ENCODE measurements at regions not wholly inside any gene's neighbourhood (a gene's known extent, or its start where the extent isn't known, plus 50 kb on each side); places are given as distances from the start of the nearest gene placed in this dataset.
"Not testable (repeated sequence)": the region's sequence is repeated elsewhere in the genome, so short reads cannot be mapped to it uniquely, and the experiment has no call there.

- not testable (repeated sequence) for DNase-seq
Measured at GRCh38 chr1:83342995-83343394, 655.9 kb downstream of the TTLL7 start.

DNA sequence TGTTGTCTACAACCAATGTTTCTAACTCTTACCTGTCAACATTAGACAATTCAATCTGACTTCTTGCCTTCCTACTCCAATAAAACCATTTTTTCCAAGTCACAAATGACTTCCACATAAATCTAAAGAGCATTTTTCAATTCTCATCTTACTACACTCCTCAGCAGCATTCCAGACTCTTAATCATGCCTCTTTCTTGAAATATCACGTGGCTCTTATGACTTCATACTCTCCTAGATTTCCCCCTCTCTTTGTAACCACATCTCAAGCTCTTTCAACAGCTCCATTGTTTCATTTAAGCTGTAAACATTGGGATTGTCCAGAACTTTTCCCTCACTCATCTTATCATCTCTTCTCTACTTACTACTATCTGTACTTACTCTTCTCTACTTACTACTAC, 666.6 kb downstream of the TTLL7 start:
- DNase-seq: not testable (repeated sequence)

- DNase-seq: no peak
Measured at GRCh38 chr1:83318366-83318765, 680.6 kb downstream of the TTLL7 start.

DNA sequence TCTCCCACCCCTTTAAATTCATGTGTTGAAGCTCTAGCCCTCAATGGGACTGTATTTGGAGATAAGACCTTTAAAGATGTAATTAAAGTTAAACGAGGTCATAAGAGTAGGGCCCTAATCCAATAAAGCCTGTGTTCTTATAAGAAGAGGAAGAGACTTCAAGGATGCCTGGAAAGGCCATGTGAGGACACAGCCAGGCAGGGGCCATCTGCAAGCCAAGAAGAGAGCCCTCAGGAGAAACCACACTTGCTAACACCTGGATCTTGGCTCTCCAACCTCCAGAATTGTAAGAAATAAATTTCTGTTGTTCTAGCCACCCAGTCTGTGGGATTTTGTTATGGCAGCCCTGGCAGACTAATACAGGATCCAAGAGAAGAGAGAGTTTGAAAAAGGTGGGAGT, 683.5 kb downstream of the TTLL7 start:
- DNase-seq: not testable (repeated sequence)

DNA sequence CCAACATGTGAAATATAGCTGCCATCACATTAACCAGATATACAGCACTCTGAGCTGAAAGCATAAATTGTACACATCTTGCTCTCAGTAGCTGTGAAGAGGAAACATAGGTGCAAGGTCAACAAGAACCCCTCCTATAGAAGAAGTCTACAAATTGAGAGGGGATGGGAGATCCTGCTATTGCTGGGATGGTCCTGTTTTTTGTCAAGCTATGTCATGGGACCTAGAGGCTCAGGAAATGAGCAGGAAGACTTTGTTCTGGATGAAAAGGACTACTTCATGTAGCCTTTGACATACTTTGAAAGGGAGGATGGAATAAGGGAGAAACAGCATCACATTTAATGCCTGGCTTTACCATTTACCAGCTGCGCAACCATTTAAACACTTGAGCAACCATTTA, 688.8 kb downstream of the TTLL7 start:
- not testable (repeated sequence) for DNase-seq

DNA sequence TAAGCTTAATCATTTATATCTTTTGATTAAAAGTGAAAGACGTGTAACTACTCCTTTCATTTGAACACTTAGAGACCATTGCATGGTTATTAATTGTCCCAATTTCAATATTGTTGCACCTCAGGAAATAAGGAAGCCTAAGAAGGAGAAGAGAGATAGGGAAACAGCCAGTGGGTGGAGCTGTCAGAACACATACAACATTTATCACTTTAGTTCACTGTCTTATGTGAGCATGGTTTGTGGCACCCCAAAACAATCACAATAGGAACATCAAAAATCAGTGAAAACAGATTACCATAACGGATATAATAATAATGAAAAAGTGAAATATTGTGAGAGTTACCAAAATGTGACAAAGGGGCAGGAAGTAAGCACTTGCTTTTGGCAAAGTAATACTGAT, 689.9 kb downstream of the TTLL7 start:
- not testable (repeated sequence) for DNase-seq

DNA sequence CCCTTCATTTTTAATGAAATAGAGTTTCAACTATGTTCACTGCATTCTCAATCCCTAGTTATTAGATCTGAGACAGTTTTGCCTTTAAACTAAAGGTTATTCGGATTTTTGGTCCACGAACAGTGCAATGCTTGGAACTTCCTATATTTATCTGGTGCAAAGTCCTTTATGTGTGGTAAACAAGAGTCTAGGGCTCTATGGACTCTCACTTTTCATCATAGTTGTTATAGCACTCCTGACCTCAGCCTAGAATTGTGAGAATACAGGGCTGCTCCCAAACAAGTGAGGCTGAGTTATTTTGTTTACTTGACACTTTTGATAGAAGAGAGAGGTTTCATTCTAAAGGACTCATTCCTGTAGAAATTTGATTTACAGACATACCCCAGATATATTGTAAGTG, 692.1 kb downstream of the TTLL7 start:
- DNase-seq: not testable (repeated sequence)

GRCh38 chr1:83295594-83295993, 703.3 kb downstream of the TTLL7 start:
- DNase-seq: not testable (repeated sequence)

DNA sequence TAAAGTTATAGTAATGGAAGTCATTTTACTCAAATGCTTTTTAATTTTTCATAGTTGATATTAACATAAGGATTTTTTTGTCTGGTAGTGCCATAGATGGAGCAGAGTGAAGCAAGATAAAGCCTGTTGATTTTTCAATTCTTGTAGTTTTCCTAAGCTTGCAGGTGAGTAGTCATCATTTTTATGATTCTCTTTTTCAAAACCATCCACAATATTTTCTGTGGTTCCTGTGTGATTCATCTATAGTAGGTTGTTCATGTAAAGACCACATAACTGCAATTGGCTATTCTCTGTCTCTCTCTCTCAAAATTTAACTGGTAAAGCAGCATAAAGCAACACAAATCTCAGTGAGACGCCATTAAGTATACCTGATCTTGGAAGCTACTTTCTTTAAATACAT, 711.5 kb downstream of the TTLL7 start:
- not testable (repeated sequence) for DNase-seq

DNA sequence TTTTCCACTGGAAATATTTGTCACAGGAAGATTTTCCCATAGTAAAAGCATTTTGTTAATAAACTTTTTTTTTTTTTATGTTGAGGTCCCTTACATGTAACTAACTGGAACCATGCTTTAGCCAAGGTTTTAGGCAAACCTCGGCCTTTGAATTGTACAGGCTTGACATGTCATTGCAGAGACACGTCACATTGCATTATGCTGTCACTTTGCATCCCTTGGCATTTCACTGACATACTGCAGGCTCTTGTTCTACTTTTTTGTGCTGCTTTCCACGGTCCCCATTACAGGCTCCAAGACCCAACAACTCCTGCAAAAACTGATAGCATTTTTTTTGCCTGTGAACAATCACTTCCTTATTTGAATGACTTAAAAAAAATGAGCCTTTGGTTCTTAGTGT, 724.3 kb downstream of the TTLL7 start:
- DNase-seq: not testable (repeated sequence)

DNA sequence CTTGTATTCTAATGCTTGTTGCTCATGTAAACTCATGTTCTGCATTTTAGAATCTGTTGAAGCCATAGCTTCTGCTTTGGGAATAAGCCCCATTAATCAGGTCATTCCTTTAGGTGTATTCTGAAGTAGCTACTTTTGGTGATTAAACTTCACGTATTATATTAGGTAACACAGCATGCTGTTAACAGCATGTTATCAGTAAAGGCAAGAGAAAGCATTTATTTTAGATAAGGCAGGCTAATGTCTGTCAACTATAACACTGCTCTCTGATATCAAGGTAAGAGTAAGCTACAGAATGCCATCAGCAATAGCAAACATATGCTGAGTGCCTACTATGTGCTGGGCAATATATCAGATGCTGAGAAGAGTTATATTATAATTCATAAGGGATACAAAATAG, 726.4 kb downstream of the TTLL7 start:
- DNase-seq: not testable (repeated sequence)

DNA sequence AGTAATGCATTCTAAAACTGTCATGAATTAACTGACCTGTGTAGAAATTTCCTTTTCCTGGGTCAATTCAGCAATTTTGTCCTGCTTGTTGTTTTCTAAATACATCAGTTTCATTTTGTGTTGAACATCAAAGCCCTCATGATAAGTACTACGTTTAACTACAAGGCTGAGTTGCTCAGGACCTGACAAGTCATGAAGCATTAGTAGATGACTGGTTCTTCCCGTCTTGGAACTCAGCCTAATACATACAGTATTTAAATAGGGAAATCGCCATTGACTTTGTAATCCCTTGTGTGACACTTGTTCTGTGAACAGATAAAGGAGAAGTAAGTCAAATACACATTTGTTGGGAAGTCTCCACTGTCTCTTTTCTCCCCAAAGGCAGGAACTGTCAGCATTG, 727.1 kb downstream of the TTLL7 start:
- not testable (repeated sequence) for DNase-seq

DNA sequence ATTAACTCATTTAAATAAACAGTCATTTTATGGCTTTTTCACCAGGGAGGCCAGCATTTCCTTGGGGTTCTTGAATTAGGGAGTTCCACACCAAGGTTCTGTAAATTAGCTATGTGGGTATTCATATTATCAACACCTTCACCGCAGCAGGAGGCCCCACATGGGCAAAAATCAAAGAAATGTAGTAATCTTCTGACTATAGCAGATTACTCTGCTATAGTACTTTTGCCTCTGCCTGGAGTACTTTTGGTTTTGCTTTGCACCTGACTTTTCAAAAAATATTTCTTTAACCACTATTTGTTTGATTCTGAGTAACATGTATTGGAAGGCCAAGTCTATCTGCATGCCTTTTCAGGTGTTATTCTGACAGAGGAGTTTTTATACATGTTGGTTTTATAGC, 728.1 kb downstream of the TTLL7 start:
- DNase-seq: not testable (repeated sequence)

- DNase-seq: not testable (repeated sequence)
Measured at GRCh38 chr1:83263808-83264207, 735.1 kb downstream of the TTLL7 start.

GRCh38 chr1:83251687-83252086, 747.2 kb downstream of the TTLL7 start:
- DNase-seq: not testable (repeated sequence)

GRCh38 chr1:83246780-83247179, 752.2 kb downstream of the TTLL7 start:
- DNase-seq: not testable (repeated sequence)

- DNase-seq: not testable (repeated sequence)
Measured at GRCh38 chr1:83244832-83245231, 754.1 kb downstream of the TTLL7 start.

DNA sequence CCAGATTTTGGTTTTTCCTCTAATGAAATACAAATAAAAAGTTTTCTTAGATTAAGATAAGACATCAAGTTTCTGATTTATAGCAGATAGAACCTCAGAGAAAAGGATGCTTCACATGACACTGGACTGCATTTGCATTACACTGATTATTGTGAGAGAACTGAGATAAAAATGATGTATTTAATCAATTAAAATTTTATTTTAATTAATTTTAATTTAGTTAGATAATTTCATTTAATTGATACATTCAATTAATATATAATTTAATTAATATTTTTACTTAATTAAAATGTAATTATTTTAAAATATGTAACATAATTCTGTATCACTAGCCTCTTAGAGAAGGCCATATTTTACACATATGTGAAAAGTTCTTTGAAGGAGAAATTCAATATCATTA, 759.4 kb downstream of the TTLL7 start:
- not testable (repeated sequence) for DNase-seq

- DNase-seq: not testable (repeated sequence)
Measured at GRCh38 chr1:83238654-83239053, 760.3 kb downstream of the TTLL7 start.

DNA sequence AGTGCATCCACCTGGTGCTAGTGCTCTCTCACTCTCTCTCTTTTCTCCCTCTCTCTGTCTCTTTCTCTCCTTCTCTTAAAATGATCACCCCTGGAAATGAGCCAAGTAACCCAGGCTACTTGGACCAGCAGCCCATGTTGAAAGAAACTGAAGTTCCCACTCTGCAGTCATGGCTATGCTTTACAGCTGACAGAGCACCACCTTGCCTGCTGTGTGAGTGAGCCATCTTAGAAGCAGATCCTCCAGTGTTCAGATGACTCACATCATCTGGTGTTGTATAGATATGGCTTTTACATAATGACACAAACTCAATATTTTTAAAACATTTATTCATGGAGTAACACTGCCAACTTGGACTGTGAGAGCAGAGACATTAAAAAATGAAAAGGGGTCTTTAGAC, 779.1 kb downstream of the TTLL7 start:
- not testable (repeated sequence) for DNase-seq

GRCh38 chr1:83218036-83218716, 780.8 kb downstream of the TTLL7 start:
- DNase-seq: not testable (repeated sequence)

DNA sequence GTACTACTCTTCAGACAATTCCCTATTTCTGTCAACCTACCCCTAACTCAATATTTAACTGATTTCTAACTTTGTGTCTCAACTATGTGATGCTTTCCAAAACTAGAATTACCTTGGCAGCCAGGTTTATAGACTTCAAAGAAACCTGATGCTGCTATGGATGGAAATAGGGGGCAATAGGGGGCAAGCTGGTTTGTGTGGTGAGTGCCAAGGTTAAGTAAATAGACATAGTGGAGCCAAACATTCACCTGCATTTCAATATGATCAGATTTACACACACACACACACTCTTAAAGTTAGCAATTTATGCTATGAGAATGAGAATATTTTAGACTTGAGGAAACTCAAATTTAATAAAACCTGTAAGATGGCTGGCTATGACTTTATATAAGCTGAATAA, 784.6 kb downstream of the TTLL7 start:
- not testable (repeated sequence) for DNase-seq

GRCh38 chr1:83213648-83214047, 785.3 kb downstream of the TTLL7 start:
- DNase-seq: not testable (repeated sequence)

GRCh38 chr1:83212033-83212432, 786.9 kb downstream of the TTLL7 start:
- DNase-seq: not testable (repeated sequence)

DNA sequence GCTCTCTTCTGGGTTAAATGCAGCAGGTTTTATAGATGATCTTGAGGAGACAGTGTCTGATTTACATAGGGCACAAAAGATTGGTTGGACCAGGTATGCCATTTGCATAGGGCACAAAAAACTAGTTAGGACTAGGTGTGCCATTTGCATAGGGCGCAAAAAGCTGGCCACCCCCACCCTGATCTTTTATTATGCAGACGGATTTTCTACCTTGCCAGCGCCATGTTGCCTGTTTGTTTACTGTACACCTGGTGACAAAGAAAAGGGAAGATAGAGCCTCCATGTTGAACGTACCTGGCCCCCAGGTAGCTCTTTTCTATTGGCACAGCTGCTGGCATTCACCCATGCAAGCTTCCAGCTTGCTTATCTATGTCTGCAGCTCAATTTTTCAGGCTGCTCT, 790.4 kb downstream of the TTLL7 start:
- not testable (repeated sequence) for DNase-seq

All from CD4-positive, alpha-beta T cell treated with Interferon gamma for 1 hour (primary cell).